H7 (cell line): ENCODE measurements at regions not wholly inside any gene's neighbourhood (a gene's known extent, or its start where the extent isn't known, plus 50 kb on each side); places are given as distances from the start of the nearest gene placed in this dataset.
"Not testable (repeated sequence)": the region's sequence is repeated elsewhere in the genome, so short reads cannot be mapped to it uniquely, and the experiment has no call there.

Experiments
- DNase-seq: peaks from one replicate; pipeline ENCODE4 v3.0.0; 2012
- H3K27me3 ChIP-seq: 2 replicates; pipeline ENCODE4 v1.6.0; 2011; ENCODE audit warnings: mild to moderate bottlenecking, low read length; ENCODE audit not compliant: control insufficient read depth, insufficient read depth
- H3K36me3 ChIP-seq: replicated peaks from 2 replicates; pipeline ENCODE4 v1.5.1; 2011; ENCODE audit warnings: low read length; ENCODE audit not compliant: control insufficient read depth, insufficient read depth
- H3K4me3 ChIP-seq: 2 replicates; pipeline ENCODE4 v1.5.1; 2011; ENCODE audit warnings: low read depth, mild to moderate bottlenecking, control low read depth, low read length, moderate library complexity; ENCODE audit not compliant: insufficient read depth

DNA sequence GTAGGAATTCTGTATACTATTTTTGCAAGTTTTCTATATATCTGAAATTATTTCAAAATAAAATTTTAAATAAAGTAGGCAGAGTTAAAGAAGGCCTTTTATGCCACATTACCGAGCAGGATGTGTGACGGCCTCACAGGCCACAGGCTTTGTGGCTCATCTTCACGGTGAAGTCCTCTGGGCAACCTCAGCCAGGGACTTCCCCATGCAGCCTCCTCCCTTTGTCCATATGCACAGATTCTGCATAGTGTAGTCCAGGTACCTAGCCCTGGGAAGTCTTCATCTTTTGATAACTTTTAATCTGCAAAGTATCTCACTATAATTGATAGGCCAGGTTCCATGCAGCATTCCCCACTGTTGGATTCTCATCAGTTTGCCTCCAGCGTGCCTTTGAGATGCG is 62.8 kb downstream of the ARHGAP11B start:
- not testable (repeated sequence) for H3K27me3 ChIP-seq, H3K36me3 ChIP-seq, H3K4me3 ChIP-seq, DNase-seq

DNA sequence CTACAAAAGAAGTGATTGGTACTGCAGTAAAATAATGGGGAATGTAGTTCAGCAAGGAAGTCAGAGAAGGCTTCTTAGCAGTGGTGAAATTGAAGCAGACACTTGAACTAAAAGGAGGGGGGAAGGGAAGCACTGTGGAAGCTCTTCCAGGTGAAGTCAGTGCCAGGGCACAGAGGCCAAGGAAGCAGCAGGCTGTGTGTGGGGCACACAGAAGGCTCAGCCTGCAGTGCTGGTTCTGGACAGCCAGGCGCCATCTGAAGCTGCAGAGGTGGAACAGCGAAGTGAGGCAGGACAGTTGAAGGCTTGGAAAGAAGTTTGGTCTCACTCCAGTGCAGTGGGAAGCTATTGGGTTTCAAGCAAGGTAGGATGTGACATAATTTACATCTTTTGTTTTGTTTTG is 64.2 kb downstream of the ARHGAP11B start:
- not testable (repeated sequence) for DNase-seq, H3K4me3 ChIP-seq, H3K27me3 ChIP-seq, H3K36me3 ChIP-seq

DNA sequence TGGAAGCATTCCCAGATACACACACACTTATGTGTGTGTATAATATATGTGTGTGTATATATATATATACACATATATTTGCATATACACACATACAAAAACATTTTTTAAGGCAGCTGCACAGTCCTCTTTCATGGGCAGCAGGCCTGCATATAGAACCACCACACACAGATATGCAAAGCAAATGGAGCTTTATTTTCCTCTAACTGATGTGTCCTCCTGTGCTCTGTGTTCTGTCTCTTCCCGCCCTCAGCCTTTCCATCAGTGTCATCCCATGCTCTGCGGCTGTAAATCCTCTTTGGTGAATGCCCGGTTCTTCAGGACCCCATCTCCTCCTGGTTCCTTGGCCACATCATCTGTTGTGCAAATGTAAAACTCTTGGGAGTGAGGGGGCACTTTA is 69.9 kb downstream of the ARHGAP11B start:
- H3K36me3 ChIP-seq, H3K27me3 ChIP-seq, H3K4me3 ChIP-seq, DNase-seq: not testable (repeated sequence)

DNA sequence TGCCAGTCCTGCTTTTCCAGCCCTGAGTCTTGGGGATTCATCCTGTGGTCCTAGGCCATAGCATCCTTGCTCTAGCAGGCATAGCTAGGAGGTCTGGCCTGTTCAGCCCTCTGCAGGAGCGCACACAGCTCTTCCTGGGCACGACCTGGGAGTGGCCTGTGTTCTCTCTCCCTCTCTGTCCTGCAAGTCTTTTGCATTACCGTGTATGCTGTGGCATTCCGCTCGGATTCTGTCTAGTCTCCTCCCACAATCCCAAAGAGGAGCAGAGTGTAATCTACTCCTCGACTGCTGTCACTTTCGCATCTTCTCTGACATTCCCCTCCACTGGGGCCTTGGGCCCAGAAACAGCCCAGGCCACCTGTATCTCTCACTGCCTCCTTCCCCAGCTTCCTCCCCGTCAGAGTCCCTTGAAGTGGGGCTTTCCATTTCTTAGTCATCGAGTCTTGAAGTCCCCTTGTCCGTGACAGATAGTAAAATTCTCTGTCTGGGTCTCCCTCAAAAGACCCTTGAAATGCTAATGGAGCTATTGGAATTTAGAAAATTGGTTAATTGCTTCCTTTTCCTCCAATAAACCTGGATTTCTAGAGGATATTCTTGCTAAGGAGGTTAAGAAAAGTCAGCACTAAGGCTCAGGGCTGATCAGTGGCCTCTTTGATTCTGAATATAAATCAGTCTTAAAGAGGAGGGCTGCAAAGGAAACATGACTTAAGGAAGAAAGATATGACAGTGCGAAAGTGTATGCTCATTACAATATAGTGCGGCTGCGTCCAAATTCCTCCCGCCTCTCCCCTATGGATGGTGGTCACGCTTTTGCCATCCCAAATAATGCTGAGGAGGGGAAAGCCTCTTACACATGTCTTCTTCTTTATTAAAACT is 70.7 kb downstream of the ARHGAP11B start:
- H3K27me3 ChIP-seq, H3K4me3 ChIP-seq, H3K36me3 ChIP-seq, DNase-seq: not testable (repeated sequence)

DNA sequence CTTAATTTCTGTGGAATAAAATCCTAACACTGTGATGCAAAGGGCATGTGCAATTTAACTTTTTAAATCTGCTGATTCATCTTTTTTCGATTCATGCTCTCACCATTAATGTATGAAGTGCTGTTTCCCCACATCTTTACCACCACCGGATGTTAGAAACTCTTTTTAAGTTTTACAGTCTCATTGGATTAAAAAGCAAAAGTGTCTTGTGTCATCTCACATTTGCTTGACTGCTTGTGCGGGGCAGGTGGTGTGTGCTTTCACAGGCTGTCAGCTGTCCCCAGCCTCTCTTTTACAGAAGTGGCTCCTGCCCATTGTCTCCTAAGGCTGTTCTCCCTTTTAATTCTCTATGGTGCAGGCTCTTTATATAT is 71.4 kb downstream of the ARHGAP11B start:
- H3K36me3 ChIP-seq, H3K27me3 ChIP-seq, H3K4me3 ChIP-seq, DNase-seq: not testable (repeated sequence)

DNA sequence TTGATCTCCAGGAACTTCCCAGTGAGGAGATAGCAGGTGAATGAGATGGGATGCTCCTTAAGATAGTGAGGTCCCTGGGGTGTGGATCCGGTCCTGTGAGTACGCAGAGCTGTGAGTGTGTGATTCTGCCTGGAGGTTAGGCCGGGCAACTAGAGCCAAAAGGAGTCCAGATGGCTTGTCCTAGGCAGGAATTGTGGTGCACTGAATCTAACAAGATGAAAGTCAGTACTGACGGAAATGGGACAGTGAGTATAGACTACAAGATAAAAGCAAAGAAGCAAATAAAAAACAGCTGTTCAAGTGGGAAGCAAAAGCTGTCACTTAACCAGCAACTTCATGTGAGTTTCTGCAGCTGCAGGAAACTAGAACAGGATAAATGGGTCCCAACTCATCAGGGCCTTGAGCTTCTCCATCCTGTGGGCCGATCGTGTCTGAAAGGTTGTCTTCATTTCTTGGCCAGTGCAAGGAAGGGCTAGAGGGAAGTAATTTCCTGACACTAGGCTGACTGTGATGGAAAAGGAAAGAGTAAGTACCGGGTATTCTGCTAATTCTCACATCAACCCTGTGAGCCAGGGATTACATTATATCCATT is 74.2 kb downstream of the ARHGAP11B start:
- not testable (repeated sequence) for H3K27me3 ChIP-seq, H3K36me3 ChIP-seq, H3K4me3 ChIP-seq, DNase-seq

DNA sequence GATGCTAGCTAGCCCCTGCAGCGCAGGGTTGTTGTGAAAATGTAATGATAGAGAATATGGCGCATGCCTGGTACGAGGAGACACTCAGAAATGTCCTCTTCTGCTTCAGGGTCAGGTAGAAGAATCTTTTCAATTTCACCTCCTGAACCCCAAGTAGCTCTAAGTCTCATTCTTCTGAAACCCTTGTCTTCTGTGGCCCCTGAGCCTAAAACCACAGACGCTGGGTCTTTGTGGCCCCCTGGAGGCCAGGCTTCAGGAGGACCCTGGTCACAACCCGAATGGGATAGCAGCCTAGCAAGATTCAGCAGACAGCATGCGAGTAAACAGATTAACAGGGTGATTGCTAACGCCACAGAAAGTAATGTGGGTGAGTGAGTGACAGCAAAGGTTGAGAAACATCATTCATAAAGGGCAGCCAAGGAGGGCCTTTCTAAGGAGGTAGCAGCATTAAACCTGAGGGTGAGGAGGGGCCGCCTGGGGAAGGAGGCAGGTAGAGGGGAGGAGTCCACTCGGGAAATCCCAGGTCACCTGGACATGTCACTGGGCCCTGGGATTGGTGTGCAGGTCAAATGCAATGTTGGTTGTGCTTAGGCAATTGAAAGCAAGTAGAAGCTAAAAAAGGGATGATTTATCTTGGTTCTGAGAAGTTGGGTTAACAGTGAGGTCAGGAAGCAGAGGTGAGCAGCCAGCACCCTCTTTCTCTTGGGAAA is 82.2 kb downstream of the ARHGAP11B start:
- DNase-seq, H3K27me3 ChIP-seq, H3K36me3 ChIP-seq, H3K4me3 ChIP-seq: not testable (repeated sequence)

DNA sequence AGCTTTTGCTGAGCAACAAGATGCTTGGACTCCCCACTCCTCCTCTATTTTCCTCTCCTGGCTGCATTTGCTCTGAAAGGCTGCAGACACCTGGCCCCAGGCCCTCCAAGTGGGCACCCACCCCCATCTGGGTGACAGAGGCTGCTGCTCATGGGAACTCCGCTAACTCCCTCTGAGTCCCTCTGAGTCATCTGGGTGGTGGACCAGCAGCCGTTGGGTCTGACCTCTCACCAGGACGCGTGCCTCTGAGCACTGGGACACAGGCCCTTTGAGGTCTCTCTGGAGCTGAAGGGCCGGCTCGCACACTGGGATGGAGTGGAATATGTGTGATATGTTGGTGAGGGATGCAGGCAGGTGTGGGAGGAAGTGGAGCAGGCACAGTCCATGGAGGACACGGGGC is 82.9 kb downstream of the ARHGAP11B start:
- H3K36me3 ChIP-seq, DNase-seq, H3K27me3 ChIP-seq, H3K4me3 ChIP-seq: not testable (repeated sequence)

DNA sequence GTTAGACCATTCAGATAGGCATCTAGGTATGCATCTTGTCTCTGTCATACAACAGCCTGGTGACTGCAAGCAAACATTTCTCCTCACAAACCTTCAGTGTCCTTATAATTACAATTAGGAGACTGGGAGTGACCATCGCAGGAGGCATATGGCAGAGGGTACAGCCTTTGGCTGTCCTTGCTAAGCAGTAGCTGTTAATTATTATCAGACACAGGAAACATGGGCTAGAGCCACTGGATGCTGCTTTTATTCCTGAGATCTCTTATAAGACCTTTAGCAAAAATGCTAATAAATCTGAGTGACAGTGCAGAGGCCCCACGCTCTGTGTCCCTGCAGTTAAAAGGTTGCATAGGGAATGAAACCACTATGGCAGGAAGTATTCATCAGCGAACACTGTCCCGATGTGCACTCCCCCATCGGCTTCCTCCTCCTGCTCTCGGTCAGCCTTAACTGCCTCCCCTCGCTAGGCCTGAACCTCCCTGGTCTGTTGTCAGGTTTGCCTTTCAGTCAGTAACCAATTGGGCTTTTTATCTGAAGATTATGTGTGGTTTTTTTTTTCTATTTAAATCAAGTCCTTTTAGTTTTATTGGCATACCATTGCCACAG is 92.2 kb downstream of the ARHGAP11B start:
- not testable (repeated sequence) for H3K4me3 ChIP-seq, H3K36me3 ChIP-seq, H3K27me3 ChIP-seq, DNase-seq

DNA sequence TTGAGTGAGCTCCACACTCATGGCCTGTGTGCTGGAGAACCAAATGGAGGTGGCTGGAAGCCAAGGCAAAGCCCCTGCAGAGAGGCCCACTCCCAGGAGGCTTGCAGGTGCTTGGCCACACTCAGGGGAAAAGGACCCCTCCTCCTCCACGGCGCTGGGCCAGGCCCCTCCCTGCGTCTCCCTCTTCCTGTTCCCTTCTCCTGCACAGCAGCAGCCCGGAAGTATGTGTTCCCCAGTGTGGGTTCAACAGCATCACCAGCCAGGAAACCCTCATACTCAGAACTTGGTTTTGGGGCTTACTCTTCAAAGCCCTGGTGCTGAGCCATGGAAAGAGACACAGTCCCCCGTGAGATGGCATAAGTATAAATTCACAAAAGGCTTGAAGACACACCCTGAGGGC is 93.4 kb downstream of the ARHGAP11B start:
- not testable (repeated sequence) for DNase-seq, H3K36me3 ChIP-seq, H3K4me3 ChIP-seq, H3K27me3 ChIP-seq

DNA sequence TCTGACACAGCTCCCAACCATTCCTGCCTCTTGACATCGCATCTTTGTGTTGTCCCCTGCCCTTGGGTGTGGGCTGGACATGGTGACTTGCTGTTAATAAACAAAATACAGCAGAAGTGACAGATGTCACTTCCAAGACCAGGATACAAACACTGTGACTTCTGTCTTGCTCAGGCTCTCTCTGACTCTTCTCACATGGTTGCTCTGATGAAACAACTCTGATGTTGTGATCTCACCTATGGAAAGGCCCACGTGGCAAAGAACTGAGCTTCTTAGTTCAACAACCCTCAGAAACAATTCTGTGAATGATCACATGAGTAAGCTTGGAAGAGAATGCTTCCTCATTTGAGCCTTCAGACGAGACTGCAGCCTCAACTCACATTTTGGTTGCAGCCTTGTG is 94.9 kb downstream of the ARHGAP11B start:
- H3K27me3 ChIP-seq, H3K4me3 ChIP-seq, H3K36me3 ChIP-seq, DNase-seq: not testable (repeated sequence)

DNA sequence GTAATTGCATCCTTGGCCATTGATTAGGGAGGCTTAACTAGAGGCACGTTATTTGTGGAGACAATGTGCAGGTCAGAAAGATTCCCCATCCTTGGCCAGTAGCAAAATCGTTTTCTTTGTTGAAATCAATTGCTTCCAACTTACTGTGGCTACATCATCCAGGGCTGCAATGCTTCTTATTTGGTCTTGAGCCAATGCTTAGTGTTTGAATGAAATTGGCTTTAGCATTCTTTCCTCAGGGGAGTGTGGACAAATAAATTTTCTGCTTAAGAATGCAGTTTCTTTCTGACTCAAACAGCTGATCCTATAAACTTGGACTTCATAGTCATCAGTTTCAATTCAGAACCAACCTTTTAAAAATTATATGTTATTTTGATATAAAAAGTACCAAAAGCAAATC is 95.6 kb downstream of the ARHGAP11B start:
- H3K4me3 ChIP-seq, H3K27me3 ChIP-seq, H3K36me3 ChIP-seq, DNase-seq: not testable (repeated sequence)

DNA sequence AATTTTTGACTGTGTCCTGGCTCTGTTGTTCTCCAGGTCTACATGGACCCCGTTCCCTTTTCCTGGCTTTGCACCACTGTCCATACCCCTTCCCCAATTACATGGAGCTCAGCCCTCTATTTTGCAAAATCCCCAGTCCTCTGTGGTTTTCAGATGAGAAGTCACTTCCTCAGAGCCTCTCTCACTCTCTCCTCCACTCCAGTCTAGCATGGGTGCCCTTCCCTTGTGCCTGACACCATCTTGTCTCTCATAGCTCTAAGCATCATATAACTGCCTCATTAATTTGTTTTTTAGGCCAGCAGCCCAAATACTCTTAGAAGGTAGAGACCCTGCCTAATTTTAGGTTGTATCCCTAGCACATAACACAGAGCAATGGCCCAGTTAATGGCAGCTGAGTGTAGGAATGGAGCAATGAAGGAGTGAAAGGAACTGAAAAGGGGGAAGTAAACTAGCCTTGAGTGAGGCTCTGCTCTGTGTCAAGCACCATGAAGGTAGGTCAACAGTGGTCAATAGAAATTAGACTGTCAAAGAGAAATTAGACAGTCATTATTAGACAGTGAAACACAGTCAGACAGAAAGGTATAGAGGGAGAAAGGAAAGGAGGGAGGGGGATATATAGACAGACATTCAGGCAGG is 97.7 kb downstream of the ARHGAP11B start:
- not testable (repeated sequence) for H3K4me3 ChIP-seq, H3K36me3 ChIP-seq, H3K27me3 ChIP-seq, DNase-seq

DNA sequence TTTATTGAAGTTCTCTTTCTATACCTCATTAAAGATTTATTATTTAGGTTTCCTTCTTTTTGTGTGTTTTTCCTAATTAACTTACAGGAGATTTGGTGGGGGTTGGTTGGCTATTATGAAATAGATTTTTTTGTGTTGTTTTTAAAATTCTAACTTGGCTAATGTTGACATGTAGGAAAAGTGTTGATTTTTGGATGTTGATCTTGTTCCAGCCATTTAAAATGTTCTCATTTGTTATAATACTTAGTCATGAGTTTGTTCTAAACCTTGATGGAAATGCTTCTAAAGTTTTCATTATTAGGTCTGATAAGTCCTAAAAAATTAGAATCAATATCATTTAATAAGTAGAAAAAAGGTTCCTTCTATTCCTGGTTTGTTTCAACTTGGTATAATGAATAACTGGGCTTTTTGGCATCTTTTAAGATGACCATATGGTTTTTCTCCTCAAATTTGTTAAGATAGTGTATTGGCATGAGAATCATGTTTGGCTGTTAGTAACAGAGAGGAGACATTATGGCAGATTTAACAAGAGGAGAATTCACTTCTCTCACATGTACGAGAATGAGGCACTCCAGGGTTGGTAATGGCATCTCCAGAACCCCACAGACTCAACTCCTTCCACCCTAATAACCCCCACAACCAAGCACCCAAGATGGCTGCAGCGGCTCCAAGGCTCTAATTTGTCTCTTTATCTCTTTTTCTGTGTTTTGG is 104.1 kb downstream of the ARHGAP11B start:
- DNase-seq, H3K36me3 ChIP-seq, H3K27me3 ChIP-seq, H3K4me3 ChIP-seq: not testable (repeated sequence)
